Astrocyte (in vitro differentiated cells and primary cell): ENCODE measurements at regions not wholly inside any gene's neighbourhood (a gene's known extent, or its start where the extent isn't known, plus 50 kb on each side); places are given as distances from the start of the nearest gene placed in this dataset.
"Not testable (repeated sequence)": the region's sequence is repeated elsewhere in the genome, so short reads cannot be mapped to it uniquely, and the experiment has no call there.

Source experiments
- CTCF ChIP-seq: IDR thresholded peaks from 2 replicates; pipeline ENCODE4 v1.5.1; 2011; ENCODE audit warnings: low read depth, mild to moderate bottlenecking, inconsistent platforms, low read length, moderate library complexity; ENCODE audit not compliant: insufficient read depth
- EZH2 ChIP-seq: IDR thresholded peaks from 2 replicates; pipeline ENCODE4 v1.6.1; 2012; ENCODE audit warnings: mild to moderate bottlenecking, low read length, inconsistent platforms; ENCODE audit not compliant: insufficient read depth

GRCh38 chr1:83150479-83150878 lies 848.5 kb downstream of the TTLL7 start:
- not testable (repeated sequence) for TF ChIP-seq CTCF, EZH2
